HEK293T (cell line): ENCODE measurements at regions not wholly inside any gene's neighbourhood (a gene's known extent, or its start where the extent isn't known, plus 50 kb on each side); places are given as distances from the start of the nearest gene placed in this dataset.

Source experiments
- CTCF ChIA-PET: fragments of 350-600 bp; formaldehyde crosslinking; extraction: SDS; loops from one replicate; lab custom pipeline; 2021; ENCODE audit warnings: antibody characterized with exemption, inconsistent platforms; lab: Yijun Ruan, JAX
- POLR2A ChIA-PET: fragments of 350-600 bp; formaldehyde crosslinking; extraction: SDS; loops from one replicate; lab custom pipeline; 2020; ENCODE audit warnings: antibody characterized with exemption, inconsistent platforms; lab: Yijun Ruan, JAX
- DNase-seq: peaks from one replicate; pipeline ENCODE4 v3.0.0; 2012; ENCODE audit warnings: mixed read lengths; ENCODE audit errors: extremely low spot score
- ARNT ChIP-seq: fragments of 450-650 bp; IDR thresholded peaks from 2 replicates; pipeline ENCODE4 v1.6.1; 2017; ENCODE audit warnings: mild to moderate bottlenecking
- BHLHE40 ChIP-seq: fragments of 450-650 bp; IDR thresholded peaks from 2 replicates; pipeline ENCODE4 v1.6.1; 2016; ENCODE audit warnings: mild to moderate bottlenecking, moderate library complexity, borderline replicate concordance
- CTBP1 ChIP-seq: fragments of 450-650 bp; IDR thresholded peaks from 2 replicates; pipeline ENCODE4 v1.6.1; 2016; ENCODE audit warnings: borderline replicate concordance
- ELF4 ChIP-seq: fragments of 450-650 bp; IDR thresholded peaks from 2 replicates; pipeline ENCODE4 v1.6.1; 2017; ENCODE audit warnings: antibody characterized with exemption
- FOXA1 ChIP-seq: fragments of 450-650 bp; IDR thresholded peaks from 2 replicates; pipeline ENCODE4 v1.6.1; 2016; ENCODE audit warnings: mild to moderate bottlenecking
- FOXK2 ChIP-seq: fragments of 450-650 bp; IDR thresholded peaks from 2 replicates; pipeline ENCODE4 v1.6.1; 2016; ENCODE audit warnings: mild to moderate bottlenecking
- FOXM1 ChIP-seq: fragments of 450-650 bp; IDR thresholded peaks from 2 replicates; pipeline ENCODE4 v1.6.1; 2017; ENCODE audit warnings: mild to moderate bottlenecking, borderline replicate concordance
- HDGF ChIP-seq: fragments of 450-650 bp; IDR thresholded peaks from 2 replicates; pipeline ENCODE4 v1.6.1; 2017; ENCODE audit warnings: antibody characterized with exemption, borderline replicate concordance
- L3MBTL2 ChIP-seq: fragments of 450-650 bp; conservative IDR thresholded peaks from 2 replicates; pipeline ENCODE4 v1.6.1; 2016; ENCODE audit warnings: mild to moderate bottlenecking
- LEF1 ChIP-seq: fragments of 450-650 bp; IDR thresholded peaks from 2 replicates; pipeline ENCODE4 v1.6.1; 2017; ENCODE audit warnings: mild to moderate bottlenecking, borderline replicate concordance
- NFRKB ChIP-seq: fragments of 450-650 bp; IDR thresholded peaks from 2 replicates; pipeline ENCODE4 v1.6.1; 2016; ENCODE audit warnings: mild to moderate bottlenecking, moderate library complexity
- SP1 ChIP-seq: fragments of 450-650 bp; IDR thresholded peaks from 2 replicates; pipeline ENCODE4 v1.6.1; 2017
- SUZ12 ChIP-seq: fragments of 450-650 bp; IDR thresholded peaks from 2 replicates; pipeline ENCODE4 v1.6.1; 2016; ENCODE audit warnings: mild to moderate bottlenecking
- TARDBP ChIP-seq: fragments of 450-650 bp; IDR thresholded peaks from 2 replicates; pipeline ENCODE4 v1.6.1; 2016
- ZNF384 ChIP-seq: fragments of 450-650 bp; IDR thresholded peaks from 2 replicates; pipeline ENCODE4 v1.6.1; 2016
- TF ChIP-seq, protein P1 (sequence below): fragments of 450-650 bp; IDR thresholded peaks from 2 replicates; pipeline ENCODE4 v1.6.1; 2016

- ChIA-PET CTCF (no interaction called here), POLR2A (no interaction called here)
- no peak for DNase-seq
These were observed 418.6 kb downstream of the MN1 start for GRCh38 chr22:27382947-27383346.

GRCh38 chr22:27383896-27384295 is 417.7 kb downstream of the MN1 start:
- ChIA-PET POLR2A (no interaction called here), CTCF (no interaction called here)
- DNase-seq = no peak
- TF ChIP-seq FOXM1 (no peak), TARDBP (no peak), LEF1 (no peak), ARNT (no peak), NFRKB (no peak), BHLHE40 (no peak), CTBP1 (no peak), ELF4 (no peak), HDGF (no peak), FOXK2 (no peak), ZNF384 (no peak), FOXA1 (no peak)
- TF ChIP-seq, protein P1, sequence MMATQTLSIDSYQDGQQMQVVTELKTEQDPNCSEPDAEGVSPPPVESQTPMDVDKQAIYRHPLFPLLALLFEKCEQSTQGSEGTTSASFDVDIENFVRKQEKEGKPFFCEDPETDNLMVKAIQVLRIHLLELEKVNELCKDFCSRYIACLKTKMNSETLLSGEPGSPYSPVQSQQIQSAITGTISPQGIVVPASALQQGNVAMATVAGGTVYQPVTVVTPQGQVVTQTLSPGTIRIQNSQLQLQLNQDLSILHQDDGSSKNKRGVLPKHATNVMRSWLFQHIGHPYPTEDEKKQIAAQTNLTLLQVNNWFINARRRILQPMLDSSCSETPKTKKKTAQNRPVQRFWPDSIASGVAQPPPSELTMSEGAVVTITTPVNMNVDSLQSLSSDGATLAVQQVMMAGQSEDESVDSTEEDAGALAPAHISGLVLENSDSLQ = no peak

More at GRCh38 chr22:27382947-27383346, 418.6 kb downstream of the MN1 start:
- no peak for TF ChIP-seq TARDBP
- TF ChIP-seq SP1 = no peak
- no peak for TF ChIP-seq HDGF
- TF ChIP-seq LEF1 = no peak
- TF ChIP-seq L3MBTL2 = no peak
- TF ChIP-seq NFRKB = no peak
- TF ChIP-seq FOXM1 = no peak
- TF ChIP-seq ZNF384 = no peak
- no peak for TF ChIP-seq FOXA1
- TF ChIP-seq ARNT = no peak
- TF ChIP-seq SUZ12 = no peak
- TF ChIP-seq FOXK2 = no peak
- no peak for TF ChIP-seq CTBP1
- no peak for TF ChIP-seq BHLHE40
- TF ChIP-seq, protein P1 = no peak
- TF ChIP-seq ELF4 = no peak

DNA sequence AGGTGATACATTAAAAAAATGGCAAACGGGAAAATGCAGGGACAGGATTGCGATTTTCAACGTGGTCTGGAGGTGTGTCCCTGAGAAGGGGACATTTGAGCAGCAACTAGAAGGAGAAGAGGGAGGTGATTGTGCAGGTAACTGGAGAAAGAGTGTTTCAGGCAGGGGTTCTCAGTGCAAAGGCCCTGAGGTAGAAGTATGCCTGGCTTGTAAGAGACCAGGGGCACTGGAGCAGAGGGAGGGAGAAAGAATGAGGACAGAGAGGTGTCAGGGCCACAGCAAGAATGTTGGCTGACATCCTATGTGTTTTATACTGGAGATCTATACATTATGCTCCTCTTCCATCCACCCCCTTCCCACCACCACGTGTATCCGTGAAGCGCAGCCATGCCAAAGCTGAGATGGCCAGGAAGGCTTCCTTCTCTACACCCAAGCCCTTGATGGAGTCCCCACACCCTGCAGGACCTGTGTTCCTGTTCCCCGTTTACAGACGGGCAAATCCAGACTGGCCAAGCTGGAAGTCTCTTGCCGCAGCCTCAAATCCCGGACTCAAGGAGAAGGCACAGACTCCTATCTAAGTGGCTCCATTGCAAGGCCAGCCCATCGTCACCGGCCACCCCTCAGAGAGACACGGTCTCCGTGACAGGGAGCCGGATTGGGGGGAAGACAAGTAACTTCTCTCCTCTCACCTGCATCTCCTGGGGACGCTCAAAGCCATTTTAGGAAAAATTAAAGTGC is 416.1 kb downstream of the MN1 start:
- CTCF ChIA-PET = no interaction called here
- DNase-seq = no peak
- no peak for TF ChIP-seq HDGF
- TF ChIP-seq ELF4 = no peak
- no peak for TF ChIP-seq TARDBP
- TF ChIP-seq CTBP1 = no peak
- no peak for TF ChIP-seq NFRKB
- no peak for TF ChIP-seq L3MBTL2
- TF ChIP-seq SP1 = no peak
- TF ChIP-seq FOXM1 = no peak
- TF ChIP-seq FOXK2 = no peak
- TF ChIP-seq ZNF384 = no peak
- no peak for TF ChIP-seq SUZ12
- TF ChIP-seq LEF1 = no peak
- no peak for TF ChIP-seq FOXA1
- TF ChIP-seq, protein P1 = no peak
- POLR2A ChIA-PET = no interaction called here

DNA sequence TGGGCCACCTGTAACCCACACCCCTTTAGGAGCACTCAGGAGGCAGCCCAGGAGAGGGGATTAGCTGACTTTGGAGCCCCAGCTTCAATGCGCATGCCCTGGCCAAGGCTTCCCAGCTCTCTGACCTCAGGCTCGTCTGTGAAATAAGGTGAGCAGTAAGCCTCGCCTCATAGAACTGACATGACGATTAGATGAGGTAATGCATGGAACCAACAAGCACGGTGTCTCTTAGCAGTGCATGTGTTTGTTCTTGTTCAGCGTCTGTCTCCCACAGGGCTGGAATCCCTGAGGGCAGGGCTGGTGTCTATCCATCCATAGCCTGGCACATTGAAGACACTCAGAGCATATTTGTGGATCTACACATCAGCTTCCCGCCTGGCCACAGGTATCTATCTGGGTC is 415.4 kb downstream of the MN1 start:
- ChIA-PET CTCF (no interaction called here), POLR2A (no interaction called here)
- no peak for DNase-seq
- no peak for TF ChIP-seq FOXM1
- TF ChIP-seq FOXK2 = no peak
- TF ChIP-seq ELF4 = no peak
- no peak for TF ChIP-seq NFRKB
- TF ChIP-seq CTBP1 = no peak
- TF ChIP-seq, protein P1 = no peak
- TF ChIP-seq HDGF = no peak
- TF ChIP-seq SP1 = no peak
- no peak for TF ChIP-seq SUZ12
- no peak for TF ChIP-seq L3MBTL2
- TF ChIP-seq LEF1 = no peak
- no peak for TF ChIP-seq ZNF384
- TF ChIP-seq TARDBP = no peak
- TF ChIP-seq BHLHE40 = no peak
- no peak for TF ChIP-seq ARNT

GRCh38 chr22:27387561-27387960 is 414.0 kb downstream of the MN1 start:
- ChIA-PET POLR2A (no interaction called here), CTCF (no interaction called here)
- TF ChIP-seq CTBP1 = no peak
- no peak for TF ChIP-seq FOXK2
- TF ChIP-seq ZNF384 = no peak
- no peak for TF ChIP-seq ARNT
- no peak for TF ChIP-seq LEF1
- no peak for TF ChIP-seq NFRKB
- no peak for TF ChIP-seq TARDBP
- TF ChIP-seq FOXM1 = no peak
- TF ChIP-seq FOXA1 = no peak
- TF ChIP-seq L3MBTL2 = no peak
- DNase-seq = no peak
